Tongue (tissue), 1 donor: ENCODE measurements at regions not wholly inside any gene's neighbourhood (a gene's known extent, or its start where the extent isn't known, plus 50 kb on each side); places are given as distances from the start of the nearest gene placed in this dataset.
"Not testable (repeated sequence)": the region's sequence is repeated elsewhere in the genome, so short reads cannot be mapped to it uniquely, and the experiment has no call there.

Source experiments
- DNase-seq: peaks from one replicate; pipeline ENCODE4 v3.0.0-alpha.2; 2015

GRCh38 chr7:1300206-1300605, 67.5 kb downstream of the UNCX start:
- no peak for DNase-seq

- DNase-seq, result no peak
Measured at GRCh38 chr7:1300636-1301035, 68.0 kb downstream of the UNCX start.

GRCh38 chr7:1301054-1301881, 68.6 kb downstream of the UNCX start:
- DNase-seq, result no peak

- no peak for DNase-seq
Measured at GRCh38 chr7:1301882-1302251, 69.2 kb downstream of the UNCX start.

GRCh38 chr7:1302936-1303335, 70.3 kb downstream of the UNCX start:
- no peak for DNase-seq

GRCh38 chr7:1304011-1304410, 71.3 kb downstream of the UNCX start:
- not testable (repeated sequence) for DNase-seq

GRCh38 chr7:1305873-1306272, 73.2 kb downstream of the UNCX start:
- DNase-seq, result no peak

GRCh38 chr7:1307828-1308227, 75.2 kb downstream of the UNCX start:
- no peak for DNase-seq

- DNase-seq, result no peak
Measured at GRCh38 chr7:1309290-1309689, 76.6 kb downstream of the UNCX start.

GRCh38 chr7:1309996-1310395, 77.3 kb downstream of the UNCX start:
- no peak for DNase-seq

- DNase-seq, result no peak
Measured at GRCh38 chr7:1310936-1311335, 78.3 kb downstream of the UNCX start.

- DNase-seq, result peak; percentile 76
Measured at GRCh38 chr7:1311406-1312135, 78.9 kb downstream of the UNCX start.

GRCh38 chr7:1312136-1313070, 79.7 kb downstream of the UNCX start:
- DNase-seq, result no peak

GRCh38 chr7:1313613-1314012, 80.9 kb downstream of the UNCX start:
- DNase-seq, result no peak

- DNase-seq, result no peak
Measured at GRCh38 chr7:1314021-1314907, 81.6 kb downstream of the UNCX start.

GRCh38 chr7:1314908-1315450, 82.3 kb downstream of the UNCX start:
- no peak for DNase-seq

GRCh38 chr7:1316086-1316485, 83.4 kb downstream of the UNCX start:
- no peak for DNase-seq

GRCh38 chr7:1317646-1318045, 85.0 kb downstream of the UNCX start:
- no peak for DNase-seq

GRCh38 chr7:1318051-1318450, 85.4 kb downstream of the UNCX start:
- no peak for DNase-seq

- no peak for DNase-seq
Measured at GRCh38 chr7:1318661-1319060, 86.0 kb downstream of the UNCX start.

GRCh38 chr7:1320616-1321240, 88.1 kb downstream of the UNCX start:
- DNase-seq, result no peak
